K562 (cell line): ENCODE measurements at regions not wholly inside any gene's neighbourhood (a gene's known extent, or its start where the extent isn't known, plus 50 kb on each side); places are given as distances from the start of the nearest gene placed in this dataset.
A peak's percentile ranks its signal among the peaks of the same experiment; 100 is the strongest.

Source experiments
- CBX1 ChIP-seq: sonication (generic); IDR thresholded peaks from 2 replicates; pipeline ENCODE4 v1.6.1; 2016; ENCODE audit warnings: antibody characterized with exemption, low read depth, mild to moderate bottlenecking
- CREB1 ChIP-seq, 2 experiments: sonication (generic) in 1 of 2; formaldehyde crosslinking in 1 of 2; IDR thresholded peaks; 2 replicates each; pipeline versions ENCODE4 v1.6.1 to v1.8.0; 2012 to 2022; ENCODE audit warnings: inconsistent platforms in 1 of 2, mild to moderate bottlenecking in 1 of 2, missing genetic modification reagents in 1 of 2, moderate library complexity in 1 of 2
- DIDO1 ChIP-seq: fragments of 450-650 bp; IDR thresholded peaks from 2 replicates; pipeline ENCODE4 v1.6.1; 2016; ENCODE audit warnings: low read depth, missing biosample characterization, missing genetic modification characterization
- ELF1 ChIP-seq: fragments of 200-800 bp; sonication (Bioruptor generic); IDR thresholded peaks from 2 replicates; pipeline ENCODE4 v1.6.1; 2016; ENCODE audit warnings: missing genetic modification characterization, missing compliant biosample characterization
- L3MBTL2 ChIP-seq: fragments of 450-650 bp; IDR thresholded peaks from 2 replicates; pipeline ENCODE4 v1.6.1; 2016; ENCODE audit warnings: mild to moderate bottlenecking, moderate library complexity
- MAFG ChIP-seq: fragments of 450-650 bp; conservative IDR thresholded peaks from 2 replicates; pipeline ENCODE4 v1.6.1; 2016; ENCODE audit warnings: missing genetic modification characterization, missing compliant biosample characterization
- PYGO2 ChIP-seq: fragments of 450-650 bp; IDR thresholded peaks from 2 replicates; pipeline ENCODE4 v1.6.1; 2016; ENCODE audit warnings: mild to moderate bottlenecking, missing genetic modification characterization, moderate library complexity, missing compliant biosample characterization
- SMARCB1 ChIP-seq: IDR thresholded peaks from 2 replicates; pipeline ENCODE4 v1.6.1; 2011; ENCODE audit warnings: improper control_type of control experiment, low read depth; ENCODE audit not compliant: insufficient read length
- SNRNP70 ChIP-seq: fragments of 200-400 bp; formaldehyde crosslinking; optimal IDR thresholded peaks from 2 replicates; pipeline ENCODE3; 2017; ENCODE audit warnings: low read depth, low read length
- U2AF1 ChIP-seq: fragments of 200-400 bp; formaldehyde crosslinking; optimal IDR thresholded peaks from 2 replicates; pipeline ENCODE3; 2017; ENCODE audit warnings: mild to moderate bottlenecking, low read depth, low read length, moderate library complexity
- ZNF584 ChIP-seq: fragments of 200-800 bp; sonication (Bioruptor generic); IDR thresholded peaks from 2 replicates; pipeline ENCODE4 v1.6.1; 2016; ENCODE audit warnings: low read depth, mild to moderate bottlenecking, missing genetic modification characterization, missing compliant biosample characterization
- ZNF717 ChIP-seq: fragments of 250-450 bp; sonication (Bioruptor Pico); IDR thresholded peaks from 2 replicates; pipeline ENCODE4 v1.5.0; 2021
- TF ChIP-seq, protein P1 (sequence below), 2 experiments: fragments of 450-650 bp; IDR thresholded peaks; 2 replicates each; pipeline ENCODE4 v1.6.1; 2016
- TF ChIP-seq, protein P2 (sequence below), 2 experiments: fragments of 450-650 bp in 1 of 2; IDR thresholded peaks; 2 replicates each; pipeline ENCODE4 v1.6.1; 2011 to 2017; ENCODE audit warnings: low read depth in 2 of 2, antibody characterized with exemption in 1 of 2, borderline replicate concordance in 1 of 2, low read length in 1 of 2, mild to moderate bottlenecking in 1 of 2, mixed read lengths in 1 of 2; ENCODE audit not compliant: control insufficient read depth in 1 of 2

DNA sequence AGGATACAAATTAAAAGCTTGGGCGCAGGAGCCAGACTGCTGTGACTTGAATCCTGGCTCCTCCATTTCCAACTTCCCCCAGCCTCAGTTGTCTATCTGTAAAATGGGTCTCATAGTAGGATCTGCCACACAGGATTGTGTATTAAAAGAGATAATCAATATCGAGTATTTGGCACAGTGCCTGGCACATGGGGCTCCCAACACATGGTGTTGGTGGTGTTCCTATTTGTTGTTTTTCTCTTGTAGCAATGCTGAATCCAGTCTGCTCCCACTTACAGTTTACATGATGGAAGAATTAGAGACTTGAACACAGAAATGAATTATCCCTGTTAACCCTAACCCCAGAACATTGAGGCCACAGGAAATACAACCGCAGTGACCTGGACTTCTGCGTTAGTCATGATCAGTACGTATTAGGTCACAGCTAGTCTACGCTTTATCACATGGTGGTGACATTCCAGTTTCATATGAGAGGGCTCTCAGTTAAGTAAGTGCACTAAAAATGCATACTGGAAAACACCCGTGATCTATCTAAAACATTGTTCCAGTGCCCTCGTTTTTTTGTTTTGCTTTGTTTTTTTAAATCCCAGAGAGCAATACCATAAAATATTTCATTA lies 169.5 kb upstream of the KLF14 start (continued):
- TF ChIP-seq SMARCB1, result peak; percentile 29
- TF ChIP-seq, protein P1, sequence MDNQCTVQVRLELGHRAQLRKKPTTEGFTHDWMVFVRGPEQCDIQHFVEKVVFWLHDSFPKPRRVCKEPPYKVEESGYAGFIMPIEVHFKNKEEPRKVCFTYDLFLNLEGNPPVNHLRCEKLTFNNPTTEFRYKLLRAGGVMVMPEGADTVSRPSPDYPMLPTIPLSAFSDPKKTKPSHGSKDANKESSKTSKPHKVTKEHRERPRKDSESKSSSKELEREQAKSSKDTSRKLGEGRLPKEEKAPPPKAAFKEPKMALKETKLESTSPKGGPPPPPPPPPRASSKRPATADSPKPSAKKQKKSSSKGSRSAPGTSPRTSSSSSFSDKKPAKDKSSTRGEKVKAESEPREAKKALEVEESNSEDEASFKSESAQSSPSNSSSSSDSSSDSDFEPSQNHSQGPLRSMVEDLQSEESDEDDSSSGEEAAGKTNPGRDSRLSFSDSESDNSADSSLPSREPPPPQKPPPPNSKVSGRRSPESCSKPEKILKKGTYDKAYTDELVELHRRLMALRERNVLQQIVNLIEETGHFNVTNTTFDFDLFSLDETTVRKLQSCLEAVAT (IDR thresholded peaks at IDR 0.05), result peak in 1 of 2 experiments; percentile 33; a peak in 1 of 4 replicates
- TF ChIP-seq L3MBTL2, result no peak
- TF ChIP-seq SNRNP70, result no peak
- no peak for TF ChIP-seq PYGO2
- no peak for TF ChIP-seq U2AF1
- no peak for TF ChIP-seq ZNF584 (CRISPR knock-in tag)
- no peak for TF ChIP-seq ZNF717 (CRISPR knock-in tag)
- TF ChIP-seq DIDO1 (tag), result no peak
- TF ChIP-seq ELF1, result no peak
- TF ChIP-seq MAFG (tag), result peak; percentile 30; the same call in 1 of the 2 replicates
- TF ChIP-seq CREB1 (IDR thresholded peaks at IDR 0.05), result peak; percentile 71
- TF ChIP-seq CREB1 (CRISPR knock-in tag; IDR thresholded peaks at IDR 0.05), result no peak
- TF ChIP-seq, protein P2, sequence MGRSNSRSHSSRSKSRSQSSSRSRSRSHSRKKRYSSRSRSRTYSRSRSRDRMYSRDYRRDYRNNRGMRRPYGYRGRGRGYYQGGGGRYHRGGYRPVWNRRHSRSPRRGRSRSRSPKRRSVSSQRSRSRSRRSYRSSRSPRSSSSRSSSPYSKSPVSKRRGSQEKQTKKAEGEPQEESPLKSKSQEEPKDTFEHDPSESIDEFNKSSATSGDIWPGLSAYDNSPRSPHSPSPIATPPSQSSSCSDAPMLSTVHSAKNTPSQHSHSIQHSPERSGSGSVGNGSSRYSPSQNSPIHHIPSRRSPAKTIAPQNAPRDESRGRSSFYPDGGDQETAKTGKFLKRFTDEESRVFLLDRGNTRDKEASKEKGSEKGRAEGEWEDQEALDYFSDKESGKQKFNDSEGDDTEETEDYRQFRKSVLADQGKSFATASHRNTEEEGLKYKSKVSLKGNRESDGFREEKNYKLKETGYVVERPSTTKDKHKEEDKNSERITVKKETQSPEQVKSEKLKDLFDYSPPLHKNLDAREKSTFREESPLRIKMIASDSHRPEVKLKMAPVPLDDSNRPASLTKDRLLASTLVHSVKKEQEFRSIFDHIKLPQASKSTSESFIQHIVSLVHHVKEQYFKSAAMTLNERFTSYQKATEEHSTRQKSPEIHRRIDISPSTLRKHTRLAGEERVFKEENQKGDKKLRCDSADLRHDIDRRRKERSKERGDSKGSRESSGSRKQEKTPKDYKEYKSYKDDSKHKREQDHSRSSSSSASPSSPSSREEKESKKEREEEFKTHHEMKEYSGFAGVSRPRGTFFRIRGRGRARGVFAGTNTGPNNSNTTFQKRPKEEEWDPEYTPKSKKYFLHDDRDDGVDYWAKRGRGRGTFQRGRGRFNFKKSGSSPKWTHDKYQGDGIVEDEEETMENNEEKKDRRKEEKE (IDR thresholded peaks at IDR 0.05; ENCODE audit: borderline replicate concordance in 1 of 2, control insufficient read depth in 1 of 2, low read depth in 2 of 2, low read length in 1 of 2), result no peak
- no peak for TF ChIP-seq CBX1
